K562 (cell line): ENCODE measurements at regions not wholly inside any gene's neighbourhood (a gene's known extent, or its start where the extent isn't known, plus 50 kb on each side); places are given as distances from the start of the nearest gene placed in this dataset.

Experiments
- ATAC-seq: fragments of 200-7000 bp; cut with Tn5 transposase; 3 replicates; pipeline ENCODE4 v1.9.1; 2020; ENCODE audit warnings: moderate library complexity
- BruUV-seq: library from RNA; stranded (reverse); fragments of 400-500 nt; replicated peaks from 2 replicates; lab custom pipeline; 2021; lab: Mats Ljungman, UMichigan
- CTCF ChIA-PET: fragments of 300-600 bp; formaldehyde crosslinking; extraction: SDS; loops from one replicate; lab custom pipeline; 2021; ENCODE audit warnings: low intra/inter-chr PET ratio; lab: Yijun Ruan, JAX
- POLR2A ChIA-PET: fragments of 300-600, 350-650 bp; sonication (Branson Sonifier 250); formaldehyde crosslinking; extraction: SDS; loops from one replicate; lab custom pipeline; 2021; ENCODE audit warnings: antibody characterized with exemption, inconsistent platforms; lab: Yijun Ruan, JAX
- DNase-seq, 4 experiments: peaks; one replicate each; pipeline versions ENCODE4 v3.0.0 to v3.0.0-alpha.2; 2011 to 2018; ENCODE audit warnings: low spot score in 3 of 4, mixed read lengths in 3 of 4; ENCODE audit errors: extremely low read depth in 1 of 4
- FAIRE-seq: peaks from 2 replicates; lab custom pipeline; 2011; peaks lifted over from hg19 to GRCh38; lab: Jason Lieb, UNC
- H2AFZ ChIP-seq: 2 replicates; pipeline ENCODE4 v1.6.0; 2011; ENCODE audit warnings: low read depth, low read length, control low read depth, inconsistent platforms
- H3K27ac ChIP-seq: fragments of 200-600 bp; 3 replicates; pipeline ENCODE4 v1.8.0; 2011; ENCODE audit warnings: low read depth, mild to moderate bottlenecking, control low read depth, inconsistent platforms, low read length, moderate library complexity, mixed read lengths; ENCODE audit errors: extremely low read depth
- H3K27me3 ChIP-seq, 2 experiments: fragments of 300-600 bp in 1 of 2; 2 replicates in 1 of 2; 3 replicates in 1 of 2; pipeline versions ENCODE4 v1.6.0 to v1.8.0; 2011; ENCODE audit warnings: inconsistent platforms in 2 of 2, low read length in 2 of 2, mild to moderate bottlenecking in 1 of 2, mixed read lengths in 1 of 2, moderate library complexity in 1 of 2; ENCODE audit not compliant: control insufficient read depth in 2 of 2, insufficient read depth in 2 of 2
- H3K36me3 ChIP-seq: fragments of 300-600 bp; 3 replicates; pipeline ENCODE4 v1.8.0; 2011; ENCODE audit warnings: mild to moderate bottlenecking, low read length, inconsistent platforms; ENCODE audit not compliant: control insufficient read depth, insufficient read depth
- H3K4me1 ChIP-seq, 2 experiments: fragments of 200-600 bp in 1 of 2; replicated peaks in 1 of 2; 2 replicates in 1 of 2; 3 replicates in 1 of 2; pipeline versions ENCODE4 v1.5.1 to v1.8.0; 2011; ENCODE audit warnings: inconsistent platforms in 2 of 2, low read length in 2 of 2, mild to moderate bottlenecking in 1 of 2, mixed read lengths in 1 of 2, moderate library complexity in 1 of 2; ENCODE audit not compliant: control insufficient read depth in 2 of 2, insufficient read depth in 2 of 2
- H3K4me2 ChIP-seq: 2 replicates; pipeline ENCODE4 v1.6.1; 2011; ENCODE audit warnings: low read length, control low read depth, inconsistent platforms, mixed read lengths; ENCODE audit not compliant: insufficient read depth
- H3K4me3 ChIP-seq: fragments of 200-600 bp; sonication (generic), shearing (Covaris generic); 2 replicates; pipeline ENCODE4 v1.5.1; 2016; ENCODE audit warnings: control low read depth, inconsistent platforms
- H3K79me2 ChIP-seq: fragments of 200-600 bp; 3 replicates; pipeline ENCODE4 v1.8.0; 2011; ENCODE audit warnings: low read length, inconsistent platforms; ENCODE audit not compliant: control insufficient read depth, insufficient read depth
- H3K9ac ChIP-seq, 2 experiments: 2 replicates each; pipeline versions ENCODE4 v1.6.0 to v1.6.1; 2011; ENCODE audit warnings: low read depth in 2 of 2, low read length in 2 of 2, control low read depth in 1 of 2, inconsistent platforms in 1 of 2, mild to moderate bottlenecking in 1 of 2, mixed read lengths in 1 of 2; ENCODE audit not compliant: insufficient read depth in 1 of 2
- H3K9me1 ChIP-seq: one replicate; pipeline ENCODE4 v1.6.0; 2011; ENCODE audit warnings: inconsistent platforms, mild to moderate bottlenecking, low read length, moderate library complexity; ENCODE audit not compliant: control insufficient read depth, insufficient read depth
- H3K9me3 ChIP-seq: replicated peaks from 2 replicates; pipeline ENCODE4 v1.5.1; 2011; ENCODE audit warnings: low read depth, low read length, inconsistent platforms; ENCODE audit not compliant: control insufficient read depth, insufficient read depth
- H4K20me1 ChIP-seq: replicated peaks from 2 replicates; pipeline ENCODE4 v1.6.1; 2011; ENCODE audit warnings: low read length, inconsistent platforms, mixed read lengths; ENCODE audit not compliant: control insufficient read depth, insufficient read depth
- ARID1B ChIP-seq: fragments of 450-650 bp; IDR thresholded peaks from 2 replicates; pipeline ENCODE4 v1.6.1; 2016; ENCODE audit warnings: antibody characterized with exemption, mild to moderate bottlenecking, inconsistent platforms
- CEBPB ChIP-seq: fragments of 450-650 bp; IDR thresholded peaks from 2 replicates; pipeline ENCODE4 v1.6.1; 2016; ENCODE audit warnings: missing genetic modification characterization, missing compliant biosample characterization
- CEBPG ChIP-seq, 3 experiments: fragments of 200-800 bp in 1 of 3; sonication (Bioruptor generic) in 1 of 3; sonication (generic) in 1 of 3; formaldehyde crosslinking in 1 of 3; IDR thresholded peaks in 2 of 3; conservative IDR thresholded peaks in 1 of 3; 2 replicates each; pipeline versions ENCODE4 v1.6.1 to v1.8.0; 2016 to 2022; ENCODE audit warnings: missing compliant biosample characterization in 2 of 3, missing genetic modification characterization in 2 of 3, mild to moderate bottlenecking in 1 of 3, missing genetic modification reagents in 1 of 3
- ELF4 ChIP-seq: fragments of 450-650 bp; formaldehyde crosslinking; IDR thresholded peaks from 2 replicates; pipeline ENCODE4 v1.4.0; 2022; ENCODE audit warnings: missing genetic modification characterization
- SOX6 ChIP-seq: fragments of 450-650 bp; IDR thresholded peaks from 2 replicates; pipeline ENCODE4 v1.6.1; 2014; ENCODE audit warnings: mild to moderate bottlenecking
- TEAD1 ChIP-seq, 2 experiments: fragments of 450-650 bp in 1 of 2; sonication (generic) in 1 of 2; formaldehyde crosslinking; IDR thresholded peaks; 2 replicates each; pipeline versions ENCODE4 v1.4.0 to v1.8.0; 2020 to 2022; ENCODE audit warnings: mild to moderate bottlenecking in 2 of 2, missing genetic modification reagents in 1 of 2
- WGBS: fragments of 100-300 bp; shearing (Covaris generic); methylation state at CpG from one replicate; pipeline ENCODE4 v1.1.6; 2016; ENCODE audit warnings: low coverage, mixed read lengths; ENCODE audit not compliant: insufficient coverage; ENCODE audit errors: missing lambda C conversion rate; 5-methylcytosine and 5-hydroxymethylcytosine counted together
- in situ Hi-C: fragments of 300-500 bp; cut with MboI; formaldehyde crosslinking; loops from 4 replicates; pipeline ENCODE4 v1.15.0; 2018; ENCODE audit warnings: inconsistent platforms, mixed read lengths
- intact Hi-C: fragments of 100-400 bp; cut with micrococcal nuclease; formaldehyde crosslinking; loops from 2 replicates; pipeline ENCODE4 v1.14.2; 2022
- TF ChIP-seq, protein P1 (sequence below): fragments of 450-650 bp; formaldehyde crosslinking; IDR thresholded peaks from 2 replicates; pipeline ENCODE4 v1.4.0; 2022; ENCODE audit warnings: mild to moderate bottlenecking, moderate library complexity

DNA sequence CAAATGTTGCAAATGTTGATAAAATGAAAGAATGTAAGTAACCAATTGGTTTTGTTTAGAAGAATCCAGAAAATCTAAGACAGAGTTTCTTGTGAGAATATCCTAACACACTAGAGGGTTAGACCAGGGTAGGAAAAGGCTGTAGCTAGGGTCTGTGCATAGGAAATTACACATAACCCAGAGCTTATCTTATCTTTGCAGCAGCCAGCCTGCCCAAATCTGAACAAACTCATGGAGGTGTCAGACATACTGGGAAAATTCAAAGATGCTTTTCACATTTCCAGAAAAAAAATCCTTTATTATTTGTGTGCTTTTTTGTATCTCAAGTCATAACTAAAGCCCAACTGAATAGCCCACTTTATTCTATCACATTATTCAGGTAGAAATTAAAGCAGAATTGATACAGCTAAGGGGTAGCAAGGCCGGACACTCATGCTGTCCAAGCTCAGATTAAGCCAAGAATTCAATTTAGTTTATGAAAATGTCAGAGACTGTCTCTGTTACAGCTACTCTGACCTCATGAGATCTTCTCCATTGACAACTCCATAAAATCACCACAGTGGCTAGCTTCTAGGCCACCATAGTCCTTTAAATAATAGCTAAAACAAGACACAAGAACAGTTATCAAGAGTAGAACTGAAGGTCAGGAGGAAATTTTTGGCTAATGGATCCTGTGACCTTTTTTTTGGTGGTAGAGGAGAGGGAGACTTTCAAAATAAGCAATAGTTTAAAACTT lies 169.6 kb upstream of the RASSF8 start (continued):
- TF ChIP-seq, protein P1, sequence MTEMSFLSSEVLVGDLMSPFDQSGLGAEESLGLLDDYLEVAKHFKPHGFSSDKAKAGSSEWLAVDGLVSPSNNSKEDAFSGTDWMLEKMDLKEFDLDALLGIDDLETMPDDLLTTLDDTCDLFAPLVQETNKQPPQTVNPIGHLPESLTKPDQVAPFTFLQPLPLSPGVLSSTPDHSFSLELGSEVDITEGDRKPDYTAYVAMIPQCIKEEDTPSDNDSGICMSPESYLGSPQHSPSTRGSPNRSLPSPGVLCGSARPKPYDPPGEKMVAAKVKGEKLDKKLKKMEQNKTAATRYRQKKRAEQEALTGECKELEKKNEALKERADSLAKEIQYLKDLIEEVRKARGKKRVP, result 0 out of 2 replicates have a peak, but pooled peaks have one; percentile 35
- TF ChIP-seq ELF4 (0 out of 2 replicates have a peak, but pooled peaks have one; percentile 45), TEAD1 (CRISPR knock-in tag; IDR thresholded peaks at IDR 0.05) (peak in 1 of 2 experiments; percentile 61; a peak in 1 of 4 replicates), ARID1B (peak; percentile 34; the same call in 1 of the 2 replicates)

GRCh38 chr12:25789541-25789944 lies 168.9 kb upstream of the RASSF8 start:
- in situ Hi-C loops (no loop called here), intact Hi-C loops (no loop called here)
- H4K20me1 ChIP-seq, result no peaks in the 10 kb centered on the region
- no peak overlapping the region for H3K4me3 ChIP-seq
- no peaks in the 10 kb centered on the region for H3K79me2 ChIP-seq
- H3K9ac ChIP-seq, result no peak overlapping the region
- no peak for DNase-seq
- TF ChIP-seq CEBPB (tag) (peak; percentile 81), SOX6 (no peak), CEBPG (CRISPR knock-in tag; IDR thresholded peaks at IDR 0.05) (no peak), CEBPG (tag; conservative IDR thresholded peaks at IDR 0.05 in 1 of 2, IDR thresholded peaks at IDR 0.05 in 1 of 2) (peak; percentile 37 to 91; a peak in 3 of 4 replicates)
- no peak for ATAC-seq
- no peaks in the 10 kb centered on the region for H3K9me1 ChIP-seq
- H2AFZ ChIP-seq, result no peak overlapping the region
- 0 out of 5 replicates have a peak, but pooled peaks cover 0 to 5% of the 10 kb centered on the region in 2 experiments for H3K27me3 ChIP-seq
- ChIA-PET POLR2A (interaction anchor here (1.2 kb wide), 1 partner anchor 9 kb away, joined by 3 read pairs; no protein-coding TSS in a partner anchor), CTCF (no interaction called here)
- H3K36me3 ChIP-seq, result no peaks in the 10 kb centered on the region
- 11% methylated on average over 4 of the region's 4 CpGs for WGBS
- no peaks in the 10 kb centered on the region for H3K4me1 ChIP-seq
- no peak overlapping the region for H3K27ac ChIP-seq
- H3K4me2 ChIP-seq, result no peak overlapping the region
- no TSS peak for BruUV-seq
- no peaks in the 10 kb centered on the region for H3K9me3 ChIP-seq
- no peak for FAIRE-seq
